B cell (primary cell): ENCODE measurements at regions not wholly inside any gene's neighbourhood (a gene's known extent, or its start where the extent isn't known, plus 50 kb on each side); places are given as distances from the start of the nearest gene placed in this dataset.

ENCODE experiments used
- ATAC-seq: fragments of 200-7000 bp; cut with Tn5 transposase; one replicate; pipeline ENCODE4 v1.10.0; 2021; ENCODE audit warnings: low read depth, mild to moderate bottlenecking, moderate number of reproducible peaks, moderate library complexity
- CTCF ChIA-PET: fragments of 350-600 bp; sonication (Branson Sonifier 250); formaldehyde crosslinking; loops from one replicate; lab custom pipeline; 2021; ENCODE audit warnings: antibody characterized with exemption, inconsistent platforms; lab: Charles Lee
- POLR2A ChIA-PET: fragments of 350-600 bp; sonication (Branson Sonifier 250); formaldehyde crosslinking; loops from one replicate; lab custom pipeline; 2021; ENCODE audit warnings: antibody characterized with exemption; lab: Charles Lee
- DNase-seq: peaks from one replicate; pipeline ENCODE4 v3.0.0; 2013
- H2AFZ ChIP-seq: 2 replicates; pipeline ENCODE4 v1.6.1; 2012; ENCODE audit warnings: mild to moderate bottlenecking, low read depth, low read length; ENCODE audit not compliant: insufficient read depth, poor library complexity, severe bottlenecking
- H3K27ac ChIP-seq, 2 donors: 1 replicate in 1 of 2; 2 replicates in 1 of 2; pipeline ENCODE4 v1.5.1; 2012 to 2013; ENCODE audit warnings: low read length in 2 of 2, mild to moderate bottlenecking in 2 of 2, moderate library complexity in 1 of 2
- H3K27me3 ChIP-seq, 4 experiments: fragments of 200-600 bp in 1 of 4; sonication (generic) in 1 of 4; replicated peaks in 1 of 4; 1 replicate in 2 of 4; 2 replicates in 2 of 4; pipeline versions ENCODE4 v1.6.1 to v1.7.0; 2013 to 2016; ENCODE audit warnings: low read length in 3 of 4, mild to moderate bottlenecking in 2 of 4, mixed read lengths in 1 of 4, moderate library complexity in 1 of 4; ENCODE audit not compliant: insufficient read depth in 4 of 4, control insufficient read depth in 3 of 4; ENCODE audit errors: control extremely low read depth in 1 of 4
- H3K36me3 ChIP-seq, 2 experiments: replicated peaks in 1 of 2; 1 replicate in 1 of 2; 2 replicates in 1 of 2; pipeline versions ENCODE4 v1.6.1 to v1.7.1; 2013; ENCODE audit warnings: low read length in 1 of 2; ENCODE audit not compliant: insufficient read depth in 2 of 2, control insufficient read depth in 1 of 2; ENCODE audit errors: control extremely low read depth in 1 of 2, extremely low read depth in 1 of 2
- H3K4me1 ChIP-seq, 2 donors: fragments of 200-600 bp in 1 of 2; sonication (generic) in 1 of 2; 1 replicate in 1 of 2; 2 replicates in 1 of 2; pipeline versions ENCODE4 v1.5.1 to v1.6.1; 2013 to 2017; ENCODE audit warnings: low read length in 2 of 2; ENCODE audit not compliant: control insufficient read depth in 2 of 2, insufficient read depth in 2 of 2
- H3K4me2 ChIP-seq: replicated peaks from 2 replicates; pipeline ENCODE3; 2012; ENCODE audit warnings: mild to moderate bottlenecking, low read depth, low read length; ENCODE audit not compliant: poor library complexity, severe bottlenecking
- H3K4me3 ChIP-seq, 5 experiments: fragments of 200-600 bp in 1 of 5; sonication (generic) in 1 of 5; 1 replicate in 3 of 5; 2 replicates in 2 of 5; pipeline versions ENCODE4 v1.5.1 to v1.7.0; 2011 to 2016; ENCODE audit warnings: low read length in 4 of 5, mild to moderate bottlenecking in 4 of 5, low read depth in 2 of 5, control low read depth in 1 of 5, moderate library complexity in 1 of 5; ENCODE audit not compliant: insufficient read depth in 1 of 5; ENCODE audit errors: control extremely low read depth in 1 of 5, extremely low read depth in 1 of 5
- H3K79me2 ChIP-seq: fragments of 200-600 bp; sonication (generic); one replicate; pipeline ENCODE4 v1.6.0; 2016; ENCODE audit warnings: low read length; ENCODE audit not compliant: control insufficient read depth, insufficient read depth
- H3K9ac ChIP-seq: fragments of 200-600 bp; sonication (generic); 2 replicates; pipeline ENCODE4 v1.6.1; 2017; ENCODE audit warnings: mild to moderate bottlenecking, low read length, moderate library complexity
- H3K9me3 ChIP-seq, 3 donors: one replicate each; pipeline versions ENCODE4 v1.6.1 to v1.7.1; 2013; ENCODE audit warnings: low read length in 2 of 3; ENCODE audit not compliant: control insufficient read depth in 2 of 3, insufficient read depth in 1 of 3; ENCODE audit errors: control extremely low read depth in 1 of 3
- H4K20me1 ChIP-seq: 2 replicates; pipeline ENCODE4 v1.6.0; 2012; ENCODE audit warnings: mild to moderate bottlenecking, low read length; ENCODE audit not compliant: insufficient read depth, control insufficient read depth, poor library complexity, severe bottlenecking
- H3K27ac Mint-ChIP-seq: one replicate; pipeline ENCODE4 v1.8.0; 2021; ENCODE audit warnings: mixed read lengths
- H3K27me3 Mint-ChIP-seq: one replicate; pipeline ENCODE4 v1.8.0; 2021; ENCODE audit warnings: mixed read lengths
- H3K4me1 Mint-ChIP-seq: one replicate; pipeline ENCODE4 v1.8.0; 2021; ENCODE audit warnings: mixed read lengths
- H3K4me3 Mint-ChIP-seq: one replicate; pipeline ENCODE4 v1.8.0; 2021; ENCODE audit warnings: mixed read lengths
- H3K9me3 Mint-ChIP-seq: one replicate; pipeline ENCODE4 v1.8.0; 2022; ENCODE audit warnings: mixed read lengths; ENCODE audit not compliant: insufficient read depth
- EZH2 ChIP-seq: IDR thresholded peaks from 2 replicates; pipeline ENCODE4 v1.6.1; 2012; ENCODE audit warnings: borderline replicate concordance, low read depth, mild to moderate bottlenecking, moderate library complexity, low read length; ENCODE audit not compliant: insufficient read depth, poor library complexity, severe bottlenecking
- WGBS: methylation state at CpG from one replicate; pipeline ENCODE4 v1.1.5; 2013; ENCODE audit warnings: missing lambda C conversion rate; ENCODE audit not compliant: insufficient coverage; 5-methylcytosine and 5-hydroxymethylcytosine counted together
- intact Hi-C: fragments of 100-400 bp; cut with micrococcal nuclease; formaldehyde crosslinking; loops from one replicate; pipeline ENCODE4 v1.10.0; 2022
- TF ChIP-seq, protein P1 (sequence below): fragments of 200-600 bp; IDR thresholded peaks from one replicate; pipeline ENCODE4 v1.8.0; 2022; ENCODE audit warnings: antibody characterized with exemption, mild to moderate bottlenecking

DNA sequence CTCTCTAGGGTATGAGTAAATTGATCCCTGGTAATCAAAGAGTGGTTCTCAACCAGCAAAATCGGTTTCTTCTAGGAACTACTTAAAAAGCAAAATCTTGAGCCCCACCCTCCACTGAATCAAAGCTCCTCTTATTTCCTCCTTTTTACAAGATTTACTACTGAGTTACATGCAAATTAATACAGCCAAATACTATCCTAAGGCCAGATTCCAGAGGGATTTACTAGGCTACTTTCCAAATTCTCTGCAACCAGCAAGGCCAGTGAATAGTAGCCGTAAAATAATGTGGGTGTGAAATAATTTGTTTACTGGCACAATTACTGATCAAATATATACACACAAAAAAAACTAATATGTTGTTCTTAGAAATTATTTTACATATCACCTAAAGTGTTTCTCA, 1583.8 kb downstream of the NCAM2 start:
- Histone ChIP-seq H3K36me3 (no peaks in the 10 kb centered on the region), H2AFZ (no peak overlapping the region), H3K27ac (no peak overlapping the region), H4K20me1 (no peaks in the 10 kb centered on the region), H3K4me3 (no peak overlapping the region), H3K9ac (no peak overlapping the region), H3K4me1 (no peaks in the 10 kb centered on the region), H3K27me3 (no peaks in the 10 kb centered on the region), H3K79me2 (no peaks in the 10 kb centered on the region), H3K9me3 (peaks cover 3 to 10% (median 6%) of the 10 kb centered on the region in 3 donors), H3K4me2 (no peak overlapping the region)
- no peak for ATAC-seq
- WGBS: no CpG with 5 or more reads among the region's 2 CpGs
- ChIA-PET POLR2A (no interaction called here), CTCF (no interaction called here)
- Mint-ChIP-seq H3K4me3 (no peak overlapping the region), H3K9me3 (no peaks in the 10 kb centered on the region), H3K27me3 (no peaks in the 10 kb centered on the region), H3K4me1 (peaks cover 3% of the 10 kb centered on the region), H3K27ac (no peak overlapping the region)
- intact Hi-C loops: no loop called here
- no peak for DNase-seq
- TF ChIP-seq, protein P1, sequence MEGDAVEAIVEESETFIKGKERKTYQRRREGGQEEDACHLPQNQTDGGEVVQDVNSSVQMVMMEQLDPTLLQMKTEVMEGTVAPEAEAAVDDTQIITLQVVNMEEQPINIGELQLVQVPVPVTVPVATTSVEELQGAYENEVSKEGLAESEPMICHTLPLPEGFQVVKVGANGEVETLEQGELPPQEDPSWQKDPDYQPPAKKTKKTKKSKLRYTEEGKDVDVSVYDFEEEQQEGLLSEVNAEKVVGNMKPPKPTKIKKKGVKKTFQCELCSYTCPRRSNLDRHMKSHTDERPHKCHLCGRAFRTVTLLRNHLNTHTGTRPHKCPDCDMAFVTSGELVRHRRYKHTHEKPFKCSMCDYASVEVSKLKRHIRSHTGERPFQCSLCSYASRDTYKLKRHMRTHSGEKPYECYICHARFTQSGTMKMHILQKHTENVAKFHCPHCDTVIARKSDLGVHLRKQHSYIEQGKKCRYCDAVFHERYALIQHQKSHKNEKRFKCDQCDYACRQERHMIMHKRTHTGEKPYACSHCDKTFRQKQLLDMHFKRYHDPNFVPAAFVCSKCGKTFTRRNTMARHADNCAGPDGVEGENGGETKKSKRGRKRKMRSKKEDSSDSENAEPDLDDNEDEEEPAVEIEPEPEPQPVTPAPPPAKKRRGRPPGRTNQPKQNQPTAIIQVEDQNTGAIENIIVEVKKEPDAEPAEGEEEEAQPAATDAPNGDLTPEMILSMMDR: no peak
- no peak for TF ChIP-seq EZH2

DNA sequence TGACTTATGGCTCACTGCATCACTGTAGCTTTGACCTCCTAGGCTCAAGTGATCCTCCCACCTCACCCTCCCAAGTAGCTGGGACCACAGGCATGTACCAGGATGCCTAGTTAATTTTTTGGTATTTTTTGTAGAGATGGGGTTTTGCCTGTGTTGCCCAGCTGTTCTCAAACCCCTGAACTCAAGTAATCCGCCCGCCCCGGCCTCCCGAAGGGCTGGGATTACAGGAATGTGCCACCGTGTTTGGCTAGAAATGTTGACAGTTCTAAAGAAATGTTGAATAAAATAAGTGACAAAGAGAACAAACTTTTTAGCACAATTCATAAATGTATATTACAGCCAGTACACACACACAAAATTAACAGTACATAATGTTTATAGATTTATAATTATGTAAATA, 1586.1 kb downstream of the NCAM2 start:
- H3K9ac ChIP-seq: no peak overlapping the region
- ChIA-PET CTCF (no interaction called here), POLR2A (no interaction called here)
- no peaks in the 10 kb centered on the region for H3K9me3 Mint-ChIP-seq
- no peak for ATAC-seq
- H4K20me1 ChIP-seq: no peaks in the 10 kb centered on the region
- no peaks in the 10 kb centered on the region for H3K27me3 ChIP-seq
- no peak overlapping the region for H3K4me3 Mint-ChIP-seq
- no peaks in the 10 kb centered on the region for H3K36me3 ChIP-seq
- DNase-seq: no peak
- H3K79me2 ChIP-seq: no peaks in the 10 kb centered on the region
- H3K4me3 ChIP-seq: no peak overlapping the region
- intact Hi-C loops: no loop called here
- no peak overlapping the region for H3K27ac ChIP-seq
- 100% methylated on average over 4 of the region's 5 CpGs for WGBS
- H3K4me2 ChIP-seq: no peak overlapping the region
- peaks cover 3 to 14% (median 8%) of the 10 kb centered on the region in 3 donors for H3K9me3 ChIP-seq
- no peak overlapping the region for H2AFZ ChIP-seq
- peaks cover 3% of the 10 kb centered on the region for H3K4me1 Mint-ChIP-seq
- H3K27me3 Mint-ChIP-seq: no peaks in the 10 kb centered on the region
- no peak overlapping the region for H3K27ac Mint-ChIP-seq
- H3K4me1 ChIP-seq: no peaks in the 10 kb centered on the region
- TF ChIP-seq EZH2: no peak
- TF ChIP-seq, protein P1: no peak
